HepG2 (cell line): ENCODE measurements at regions not wholly inside any gene's neighbourhood (a gene's known extent, or its start where the extent isn't known, plus 50 kb on each side); places are given as distances from the start of the nearest gene placed in this dataset.

Experiments
- ATRX ChIP-seq: sonication (generic); formaldehyde crosslinking; IDR thresholded peaks from 2 replicates; pipeline ENCODE4 v1.4.0; 2020; ENCODE audit warnings: missing genetic modification reagents, borderline replicate concordance
- CTCF ChIP-seq: sonication (generic); formaldehyde crosslinking; IDR thresholded peaks from 2 replicates; pipeline ENCODE4 v1.5.0; 2020; ENCODE audit warnings: mild to moderate bottlenecking, missing genetic modification reagents, moderate library complexity
- EP300 ChIP-seq, 3 experiments: sonication (generic) in 1 of 3; formaldehyde crosslinking in 1 of 3; IDR thresholded peaks; 2 replicates each; pipeline versions ENCODE4 v1.5.1 to v1.6.1; 2011 to 2020; ENCODE audit warnings: low read depth in 2 of 3, low read length in 2 of 3, borderline replicate concordance in 1 of 3, improper control_type of control experiment in 1 of 3, mild to moderate bottlenecking in 1 of 3, missing genetic modification reagents in 1 of 3, moderate library complexity in 1 of 3
- PHF20 ChIP-seq: sonication (generic); formaldehyde crosslinking; IDR thresholded peaks from 2 replicates; pipeline ENCODE4 v1.5.0; 2020; ENCODE audit warnings: mild to moderate bottlenecking, missing genetic modification reagents
- SNRNP70 ChIP-seq: fragments of 200-400 bp; formaldehyde crosslinking; IDR thresholded peaks from 2 replicates; pipeline ENCODE4 v1.6.1; 2017; ENCODE audit warnings: mild to moderate bottlenecking, low read depth, low read length, moderate library complexity
- ZNF280B ChIP-seq: sonication (generic); formaldehyde crosslinking; IDR thresholded peaks from 2 replicates; pipeline ENCODE4 v1.5.0; 2020; ENCODE audit warnings: missing genetic modification reagents, mild to moderate bottlenecking, borderline replicate concordance
- ZNF639 ChIP-seq: conservative IDR thresholded peaks from 2 replicates; pipeline ENCODE4 v1.6.1; 2018; ENCODE audit warnings: missing genetic modification reagents

GRCh38 chr7:115724400-115725056 is 306.0 kb downstream of the TFEC start:
- TF ChIP-seq CTCF, result no peak
- no peak for TF ChIP-seq EP300 (IDR thresholded peaks at IDR 0.05; ENCODE audit: low read depth in 2 of 2, low read length in 2 of 2)
- no peak for TF ChIP-seq EP300 (CRISPR knock-in tag; IDR thresholded peaks at IDR 0.05; ENCODE audit: borderline replicate concordance)
- TF ChIP-seq ATRX (CRISPR knock-in tag), result no peak
- TF ChIP-seq ZNF639, result no peak
- TF ChIP-seq SNRNP70, result no peak
- no peak for TF ChIP-seq ZNF280B (CRISPR knock-in tag)
- no peak for TF ChIP-seq PHF20 (CRISPR knock-in tag)
